ENCODE measurements at regions not wholly inside any gene's neighbourhood (a gene's known extent, or its start where the extent isn't known, plus 50 kb on each side); places are given as distances from the start of the nearest gene placed in this dataset.

- TF ChIP-seq EZH2 (conservative IDR thresholded peaks at IDR 0.05; ENCODE audit: low read depth, low read length) (no peak), EP300 (IDR thresholded peaks at IDR 0.05; ENCODE audit: low read depth in 2 of 2, low read length in 2 of 2) (no peak), EP300 (CRISPR knock-in tag; IDR thresholded peaks at IDR 0.05; ENCODE audit: borderline replicate concordance) (no peak), ZNF891 (CRISPR knock-in tag; IDR thresholded peaks at IDR 0.05) (no peak), ZNF274 (CRISPR knock-in tag; IDR thresholded peaks at IDR 0.05) (no peak), ZNF407 (CRISPR knock-in tag; IDR thresholded peaks at IDR 0.05; ENCODE audit: not compliant biosample characterization) (no peak), TAF15 (IDR thresholded peaks at IDR 0.05; ENCODE audit: low read depth, low read length, poor library complexity, severe bottlenecking) (no peak), ZNF276 (CRISPR knock-in tag; IDR thresholded peaks at IDR 0.05; ENCODE audit: low read depth) (no peak), CTCF (CRISPR knock-in tag; IDR thresholded peaks at IDR 0.05) (no peak), CCAR2 (optimal IDR thresholded peaks at IDR 0.05; ENCODE audit: low read depth, low read length) (no peak), USF2 (IDR thresholded peaks at IDR 0.05; ENCODE audit: low read depth, low read length) (no peak), USF2 (CRISPR knock-in tag; IDR thresholded peaks at IDR 0.05; ENCODE audit: borderline replicate concordance) (no peak)
These were observed 194.1 kb downstream of the INSC start for GRCh38 chr11:15308840-15309239.
